GF-D8 (cell line): ENCODE measurements at regions not wholly inside any gene's neighbourhood (a gene's known extent, or its start where the extent isn't known, plus 50 kb on each side); places are given as distances from the start of the nearest gene placed in this dataset.

Experiments used
- DNase-seq: peaks from one replicate; lab custom pipeline; 2025; lab: John Stamatoyannopoulos, UW

DNA sequence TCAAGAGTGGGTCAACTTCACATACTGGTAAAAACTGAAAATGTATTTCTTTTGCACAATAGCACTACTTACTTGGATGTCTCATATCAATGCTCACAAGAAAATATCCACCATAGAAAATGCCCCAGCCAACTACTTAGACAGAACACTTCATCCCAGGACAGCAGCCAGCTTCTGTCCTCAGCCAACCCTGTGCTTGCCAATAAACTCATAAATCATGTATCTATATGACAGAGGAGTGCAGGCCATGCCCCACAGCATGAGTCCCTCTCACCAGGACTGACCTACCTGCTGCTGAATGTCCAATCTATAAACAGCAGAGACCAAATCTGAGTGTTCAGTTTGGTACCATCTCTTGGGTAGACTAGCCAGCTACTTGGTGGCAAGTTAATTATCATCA, 179.3 kb downstream of the OMA1 start:
- DNase-seq, result no peak

DNA sequence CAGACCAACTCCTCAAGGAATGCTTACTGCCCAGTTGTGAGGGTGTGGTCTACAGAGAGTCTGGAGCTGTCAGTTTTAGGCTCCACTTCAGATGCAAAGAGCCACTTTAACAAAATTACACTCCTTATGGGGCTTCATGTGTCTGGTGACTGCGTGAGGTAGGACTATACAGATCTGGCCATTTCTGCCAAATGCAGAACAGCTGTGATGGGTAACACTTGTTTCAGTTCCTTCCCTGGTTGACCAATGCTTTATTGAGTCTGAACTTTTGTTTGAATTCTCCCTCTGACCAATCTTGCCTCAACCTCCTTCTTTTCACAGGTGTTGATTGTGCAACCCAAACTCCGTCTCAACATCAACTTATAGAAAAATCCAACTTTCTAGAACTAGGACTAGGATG, 181.2 kb downstream of the OMA1 start:
- DNase-seq, result no peak

DNA sequence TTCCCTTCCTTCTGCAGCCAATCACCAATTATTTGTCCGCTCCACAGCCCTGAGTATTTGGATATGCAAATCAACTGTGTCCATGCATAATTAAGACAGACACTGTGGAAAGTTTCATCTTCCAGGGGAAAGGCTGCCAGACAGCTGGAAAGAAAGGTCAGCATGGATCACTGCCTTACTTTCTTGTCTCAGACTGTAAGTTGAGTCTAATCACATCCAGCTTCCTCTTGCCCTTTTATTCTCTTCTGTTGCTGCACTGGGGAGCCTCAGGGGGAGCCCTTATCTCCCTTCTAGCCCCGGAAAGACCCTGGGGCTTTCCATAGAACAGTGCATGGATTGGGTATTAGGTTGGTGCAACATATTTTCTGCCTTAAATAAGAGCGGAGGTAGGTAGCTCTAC, 182.9 kb downstream of the OMA1 start:
- DNase-seq, result no peak

DNA sequence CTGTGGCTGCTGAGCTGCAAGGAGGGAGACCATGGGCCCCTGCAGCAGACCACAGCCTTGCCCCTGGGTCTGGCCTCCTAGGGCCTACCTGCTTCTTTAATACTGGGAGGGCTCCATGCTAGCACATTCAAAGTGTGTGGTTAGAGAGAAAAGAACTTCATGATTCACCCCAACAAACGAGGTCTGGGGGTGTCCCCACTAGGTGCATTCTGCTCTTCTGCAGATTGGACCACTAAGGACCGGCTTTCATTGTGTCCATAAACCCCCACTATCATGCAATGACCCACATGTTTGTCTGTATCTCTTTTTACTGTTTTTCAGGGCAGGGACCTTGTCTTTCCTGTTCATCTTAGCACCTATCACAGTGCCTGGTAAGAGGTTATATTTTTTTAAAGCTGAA, 185.4 kb downstream of the OMA1 start:
- DNase-seq, result no peak

DNA sequence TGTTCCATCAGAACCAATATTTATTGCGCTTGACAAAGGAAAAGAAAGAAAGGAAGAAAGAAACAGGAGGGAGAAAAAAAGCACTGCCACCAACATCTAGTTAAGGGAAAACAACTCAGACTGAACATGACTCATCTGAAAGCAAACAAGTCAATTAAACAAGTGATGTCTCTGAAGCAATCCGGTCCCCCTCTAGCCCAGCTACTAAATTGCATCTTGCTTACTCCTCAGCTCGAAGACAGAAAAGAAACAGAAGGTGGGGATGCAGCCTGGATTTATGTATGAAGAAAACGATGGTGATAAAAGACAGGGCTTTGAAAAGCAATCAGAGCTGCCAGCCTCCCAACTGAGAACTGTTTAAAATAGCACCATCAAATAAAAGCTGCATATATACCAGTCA, 188.2 kb downstream of the OMA1 start:
- no peak for DNase-seq

DNA sequence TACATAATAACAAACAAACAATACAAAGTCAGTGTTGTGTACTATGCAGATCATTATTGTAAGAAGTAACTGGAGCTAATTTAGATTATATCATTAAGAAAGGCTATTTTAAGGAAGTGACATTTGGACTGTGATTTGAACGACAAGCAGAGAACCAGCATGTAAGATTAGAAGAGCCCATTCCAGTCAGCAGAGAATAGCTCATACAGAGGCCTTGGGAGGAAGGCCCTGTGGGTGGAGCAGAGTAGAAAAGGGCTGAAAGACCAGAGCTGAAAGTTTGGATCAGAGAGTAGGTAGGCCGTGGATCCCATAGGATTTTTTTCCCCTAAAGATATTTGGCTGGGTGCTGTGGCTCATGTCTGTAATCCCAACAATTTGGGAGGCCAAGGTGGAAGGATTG, 190.1 kb downstream of the OMA1 start:
- DNase-seq, result no peak

DNA sequence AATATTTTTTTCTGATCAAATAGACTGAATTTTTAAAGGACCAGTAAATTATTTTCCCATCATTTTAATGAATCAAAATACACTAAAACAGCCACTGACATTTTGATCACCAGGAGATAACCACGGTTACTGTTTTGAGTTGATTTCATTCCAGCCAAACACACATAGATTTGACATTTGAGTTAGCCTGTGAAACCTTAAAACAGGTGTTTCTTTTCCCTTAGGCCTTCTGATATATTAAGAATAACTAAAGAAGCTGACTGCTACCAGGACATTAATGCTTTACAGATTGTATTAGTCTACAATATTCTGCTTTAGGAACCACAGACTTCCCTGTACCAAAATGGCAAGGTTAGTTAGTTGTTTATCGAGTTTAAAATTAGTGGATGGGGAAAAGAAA, 193.4 kb downstream of the OMA1 start:
- DNase-seq, result no peak

DNA sequence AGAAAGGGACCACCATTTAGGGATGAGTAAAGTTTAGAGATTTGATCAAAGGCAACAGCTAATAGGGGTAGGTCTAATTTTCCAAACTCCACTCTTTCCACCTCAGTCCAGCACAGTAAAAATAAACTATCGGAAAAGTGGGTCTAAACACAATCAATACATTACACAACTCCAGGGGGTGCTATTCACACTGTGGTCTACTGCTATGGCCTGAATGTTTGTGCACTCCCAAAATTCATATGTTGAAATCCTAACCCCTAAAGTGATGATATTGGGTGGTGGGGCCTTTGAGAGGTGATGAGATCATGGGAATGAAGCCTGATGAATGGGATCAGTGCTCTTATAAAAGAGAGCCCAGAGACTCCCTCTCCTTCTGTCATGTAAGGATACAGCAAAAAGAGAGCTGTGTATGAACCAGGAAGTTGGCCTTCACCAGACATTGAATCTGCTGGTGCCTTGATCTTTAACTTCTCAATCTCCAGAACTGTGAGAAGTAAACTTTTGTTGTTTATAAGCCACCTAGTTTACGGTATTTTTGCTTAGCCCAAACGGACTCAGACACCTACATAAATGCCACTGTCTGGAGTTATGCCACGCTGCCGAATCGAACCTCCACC, 193.9 kb downstream of the OMA1 start:
- DNase-seq, result no peak

DNA sequence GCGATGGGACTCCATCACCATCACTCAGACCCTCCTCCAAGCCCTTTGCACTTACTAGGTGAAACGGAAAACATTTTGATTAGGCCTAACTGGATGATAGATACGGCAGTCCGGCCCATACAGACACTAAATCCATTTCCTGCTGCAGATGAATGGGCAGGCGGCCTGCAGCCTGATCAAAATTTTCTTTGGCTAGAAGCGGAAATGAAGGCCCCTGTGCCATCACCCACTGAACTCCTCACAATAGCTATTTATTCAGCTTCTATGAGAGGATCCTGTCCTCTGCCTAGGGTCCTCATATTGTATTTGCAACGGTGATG, 200.5 kb downstream of the OMA1 start:
- no peak for DNase-seq

DNA sequence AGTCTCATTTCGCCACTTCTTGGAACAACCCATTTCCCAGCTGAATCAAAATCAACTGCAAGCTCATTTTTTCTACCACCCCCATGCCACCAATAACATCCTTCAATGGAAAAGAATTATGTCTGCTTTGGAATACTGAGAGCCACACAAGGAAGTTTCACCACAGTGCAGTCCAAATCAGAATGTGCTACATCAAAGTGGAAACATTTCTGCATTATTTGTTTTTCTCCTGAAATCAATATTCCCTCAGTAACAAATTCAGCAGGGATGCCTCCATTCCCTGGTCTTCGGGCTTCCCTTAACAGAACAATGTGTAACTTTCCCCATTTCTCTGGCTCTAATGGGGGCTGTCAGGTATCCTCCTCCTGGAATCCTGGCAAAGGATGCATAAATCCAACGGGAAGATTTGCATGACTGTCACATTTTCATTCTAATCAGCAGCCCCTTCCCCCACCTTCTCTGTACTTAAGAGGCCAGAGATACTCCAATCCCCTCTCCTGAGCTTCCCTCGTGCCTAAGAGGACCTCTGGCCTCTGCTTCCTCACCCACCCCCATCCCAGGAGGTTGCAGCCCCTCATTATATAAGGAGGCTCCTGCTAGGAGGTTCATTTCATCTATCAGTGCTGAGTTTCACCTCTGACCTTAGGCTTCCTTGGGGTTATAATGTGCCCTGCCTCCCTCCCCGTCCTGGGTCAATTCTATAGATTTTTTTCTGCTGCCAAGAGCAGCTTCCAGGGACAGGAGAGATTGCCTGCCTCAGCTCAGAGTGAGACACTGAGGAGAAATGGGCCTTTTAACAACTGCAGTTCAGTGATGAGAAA, 201.1 kb downstream of the OMA1 start:
- no peak for DNase-seq

DNA sequence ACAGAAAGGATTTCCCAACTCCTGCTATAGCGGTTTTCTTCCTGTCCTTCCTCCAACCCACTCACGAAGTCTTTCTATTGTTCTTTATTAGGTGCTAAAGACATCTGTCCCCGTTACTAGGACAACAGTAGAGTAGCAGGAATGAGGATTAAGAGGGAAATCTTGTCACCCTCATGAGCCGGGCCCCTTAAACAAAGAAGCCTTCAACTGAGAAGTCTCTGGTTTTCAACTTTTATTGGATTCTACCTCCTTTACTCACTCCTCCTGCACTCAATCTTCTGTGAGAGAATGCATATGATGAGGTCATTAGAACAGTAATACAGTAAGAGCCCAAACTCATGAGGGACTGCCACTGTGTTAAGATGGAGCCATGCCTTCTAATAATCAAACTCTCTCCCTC, 206.3 kb downstream of the OMA1 start:
- no peak for DNase-seq

DNA sequence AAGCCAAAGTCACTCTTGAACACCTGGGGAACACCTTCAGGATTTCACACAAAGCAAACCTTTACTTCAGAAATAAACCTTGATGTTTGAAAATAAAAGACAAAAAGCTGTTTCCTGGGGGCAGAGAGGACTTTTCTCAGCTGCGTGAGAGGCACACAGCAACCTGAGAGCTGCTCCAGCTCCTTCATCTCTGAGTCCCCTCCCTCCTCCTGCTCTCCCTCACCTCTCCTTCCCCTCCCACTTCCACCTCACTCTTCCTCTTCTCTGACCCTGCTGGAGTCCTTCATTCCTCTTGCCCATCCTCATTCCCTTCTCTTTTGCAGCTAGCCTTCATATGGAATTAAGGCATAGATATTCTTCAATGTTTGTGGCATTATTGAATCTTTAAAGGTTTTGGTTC, 208.4 kb downstream of the OMA1 start:
- DNase-seq, result no peak

DNA sequence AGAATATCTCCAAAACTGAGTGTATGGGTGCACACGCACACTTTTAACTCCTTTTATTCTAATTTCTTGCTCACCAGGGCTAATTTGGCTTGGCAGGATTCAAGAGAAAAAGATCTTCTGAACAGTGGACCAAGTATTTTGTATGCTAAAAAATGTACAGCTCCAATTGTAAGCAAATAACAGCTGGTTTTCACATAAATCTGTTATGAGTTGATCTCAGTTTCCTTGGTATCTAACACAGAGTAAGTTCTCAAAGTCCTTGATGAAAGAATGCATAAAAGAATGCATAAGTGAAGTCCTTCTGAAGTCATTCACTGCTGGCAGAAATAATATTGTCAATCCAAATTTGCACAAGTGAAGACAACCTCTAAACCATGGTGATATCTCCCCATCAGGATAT, 213.0 kb downstream of the OMA1 start:
- no peak for DNase-seq

DNA sequence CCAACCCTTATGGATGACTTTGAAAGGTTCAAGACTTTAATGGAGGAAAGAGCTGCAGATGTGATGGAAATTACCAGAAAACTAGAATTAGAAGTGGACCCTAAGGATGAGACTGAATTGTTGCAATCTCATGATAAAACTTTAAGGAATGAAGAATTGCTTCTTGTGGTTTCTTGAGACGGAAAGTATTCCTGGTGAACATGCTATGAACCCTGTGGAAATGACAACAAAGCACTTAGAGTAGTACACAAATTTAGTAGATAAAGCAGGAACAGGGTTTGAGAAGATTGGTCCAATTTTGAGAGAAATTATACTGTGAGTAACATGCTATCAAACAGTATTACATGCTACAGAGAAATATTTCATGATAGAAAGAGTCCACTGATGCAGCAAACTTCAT, 215.4 kb downstream of the OMA1 start:
- DNase-seq, result no peak

DNA sequence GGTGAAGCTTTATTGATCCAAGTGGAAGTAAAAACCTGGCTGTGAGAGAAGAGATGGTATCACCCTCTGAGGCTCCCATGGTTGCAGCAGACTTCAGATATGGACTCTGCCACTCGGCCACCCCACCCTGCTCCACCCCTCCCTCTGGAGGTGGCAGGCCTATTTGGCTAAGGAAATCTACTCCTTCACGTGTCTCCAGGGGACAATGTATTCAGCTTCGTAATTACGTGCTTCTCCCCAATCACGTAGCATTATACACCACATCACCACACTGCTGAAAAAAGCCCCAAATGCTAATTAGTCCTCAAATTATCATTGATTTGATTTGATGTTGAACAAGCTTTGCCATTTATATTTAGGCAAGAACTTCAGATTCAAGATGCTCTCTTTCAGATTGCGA, 220.7 kb downstream of the OMA1 start:
- DNase-seq, result no peak

DNA sequence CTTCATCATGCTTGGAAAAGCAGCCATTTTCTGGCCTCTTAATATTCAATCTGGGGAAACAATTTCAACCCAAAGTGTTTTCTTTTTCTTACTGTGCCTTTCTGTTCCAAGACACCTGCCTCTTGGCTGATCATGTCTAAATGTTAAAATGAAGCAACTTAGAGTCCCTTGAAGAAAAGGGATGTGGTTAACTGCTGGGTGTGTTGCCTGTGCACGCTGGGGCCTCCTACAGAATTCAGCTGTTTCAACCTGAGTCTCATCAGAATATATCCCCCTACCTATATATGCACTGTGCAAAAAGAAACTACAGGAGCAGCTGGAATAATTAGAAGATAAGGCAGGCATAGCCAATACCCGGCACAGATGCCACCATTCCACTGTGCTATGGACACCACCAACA, 222.0 kb downstream of the OMA1 start:
- peak; percentile 20 for DNase-seq

DNA sequence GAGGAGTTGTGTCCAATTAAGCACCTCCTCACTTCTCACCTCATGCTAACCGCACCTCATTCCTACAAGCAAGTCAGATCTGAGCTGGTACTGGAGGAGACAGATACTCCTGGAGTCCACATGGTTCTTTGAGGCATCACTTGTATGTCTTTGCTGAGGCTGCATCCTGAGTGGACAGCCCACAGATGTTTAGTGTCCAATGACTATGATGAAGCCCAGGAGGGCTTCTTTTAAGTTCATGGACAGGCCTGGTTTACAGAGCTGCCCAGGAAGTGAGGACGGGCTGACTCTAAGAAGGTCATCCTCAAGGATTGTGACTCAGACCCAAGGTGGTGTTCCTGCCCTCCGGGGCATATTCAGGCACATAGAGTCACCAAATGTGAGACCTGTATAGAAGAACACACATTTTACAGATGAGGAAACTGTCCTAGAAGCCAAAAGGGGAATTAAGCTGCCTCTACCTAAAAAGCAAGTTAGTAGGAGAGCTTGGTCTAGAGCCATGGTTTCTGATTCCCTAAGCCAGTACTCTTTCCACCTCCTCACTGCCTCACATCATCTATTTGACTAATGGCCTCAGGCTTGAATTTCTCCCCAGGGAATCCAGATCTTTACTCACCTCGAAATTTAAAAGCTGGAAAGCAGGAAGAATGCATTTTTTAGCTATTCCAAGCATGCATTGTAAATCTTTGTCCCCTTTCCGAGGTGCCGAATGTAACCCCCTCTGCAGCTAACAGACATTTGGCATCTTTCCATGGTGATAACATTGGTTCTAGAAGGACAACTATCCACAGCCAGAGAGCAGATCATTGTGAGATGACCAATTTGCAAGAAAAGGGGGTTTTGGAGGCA, 228.1 kb downstream of the OMA1 start:
- DNase-seq, result no peak

DNA sequence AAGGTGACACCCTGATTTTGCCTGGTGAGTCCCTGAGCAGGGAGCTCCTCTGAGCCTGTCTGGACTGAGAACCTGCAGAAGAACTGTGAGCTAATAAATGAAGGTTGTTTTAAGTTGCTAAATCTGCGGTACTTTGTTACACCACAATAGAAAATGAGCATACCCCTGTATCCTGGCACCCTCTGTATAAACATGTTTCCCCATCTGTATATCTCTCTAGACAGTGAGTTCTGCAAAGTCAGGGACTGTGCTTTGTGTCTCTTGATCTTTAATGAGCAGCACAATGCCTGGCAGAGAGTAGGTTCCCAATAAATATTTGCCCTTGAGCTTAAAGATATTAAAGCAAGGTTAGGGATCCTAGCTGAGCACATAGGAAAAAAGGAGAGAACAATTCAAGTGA, 228.8 kb downstream of the OMA1 start:
- no peak for DNase-seq

DNA sequence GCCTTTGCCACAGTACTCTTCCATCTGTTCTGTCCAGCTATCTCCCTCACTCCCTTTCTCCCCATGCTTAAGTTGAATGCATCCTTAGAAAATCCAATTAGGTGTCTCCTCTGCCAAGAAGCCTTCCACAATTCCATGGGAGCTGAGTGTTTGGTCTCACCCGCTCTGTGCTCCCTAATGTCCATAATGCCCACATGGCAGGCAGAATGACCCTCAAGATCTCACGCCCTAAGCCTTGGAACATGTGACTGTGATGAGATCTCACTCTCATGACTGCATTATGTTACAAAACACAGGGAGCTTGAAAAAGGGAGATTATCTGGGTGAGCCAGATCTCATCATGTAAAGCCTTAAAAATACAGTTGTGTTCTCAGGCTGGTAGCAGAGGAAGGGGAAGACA, 229.4 kb downstream of the OMA1 start:
- DNase-seq, result no peak

DNA sequence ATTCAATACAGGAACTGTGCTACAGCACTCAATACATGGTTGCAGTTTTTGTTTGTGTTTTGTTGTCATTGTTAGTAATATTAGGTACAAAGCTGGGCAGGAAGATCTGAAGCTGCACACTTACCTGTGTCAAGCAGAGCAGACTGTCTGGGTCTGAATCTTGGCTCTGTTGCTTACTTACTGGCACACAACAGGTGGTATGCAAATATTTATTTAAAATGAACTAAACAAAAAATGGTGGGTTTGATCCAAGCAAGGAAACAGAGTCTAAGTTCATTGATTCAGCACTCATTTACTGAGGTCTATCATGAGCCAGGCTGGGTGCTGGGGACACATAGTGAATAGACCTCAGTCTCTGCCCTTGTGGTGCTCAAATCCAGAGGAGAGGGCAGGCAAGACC, 230.4 kb downstream of the OMA1 start:
- no peak for DNase-seq

DNA sequence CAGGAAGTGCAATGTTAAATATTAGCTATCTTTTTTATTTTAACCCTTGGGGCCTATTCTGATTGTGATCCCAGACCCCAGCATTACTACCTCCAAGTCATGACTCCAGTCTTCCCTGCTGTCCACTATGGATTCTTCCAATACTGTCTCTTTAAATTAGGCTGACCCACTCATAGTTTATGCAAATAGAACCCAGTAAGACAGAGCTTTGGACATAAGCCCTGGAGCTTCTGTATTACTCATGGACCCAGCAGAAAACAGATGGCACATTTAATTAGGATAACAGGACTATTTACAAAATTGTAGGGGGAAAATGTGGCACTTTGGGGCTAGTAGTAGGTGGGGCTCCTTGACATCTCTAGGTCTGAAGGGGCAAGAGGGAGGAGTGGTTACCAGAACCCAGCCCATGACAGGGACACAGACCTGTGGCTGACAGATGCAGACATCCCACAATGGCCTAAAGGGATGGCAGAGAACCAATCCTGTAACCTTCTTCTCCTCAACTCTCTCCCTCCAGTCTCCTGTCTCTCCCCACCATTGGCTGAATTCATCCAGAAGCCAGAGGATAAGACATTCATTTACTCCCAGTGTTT, 233.5 kb downstream of the OMA1 start:
- DNase-seq, result no peak

DNA sequence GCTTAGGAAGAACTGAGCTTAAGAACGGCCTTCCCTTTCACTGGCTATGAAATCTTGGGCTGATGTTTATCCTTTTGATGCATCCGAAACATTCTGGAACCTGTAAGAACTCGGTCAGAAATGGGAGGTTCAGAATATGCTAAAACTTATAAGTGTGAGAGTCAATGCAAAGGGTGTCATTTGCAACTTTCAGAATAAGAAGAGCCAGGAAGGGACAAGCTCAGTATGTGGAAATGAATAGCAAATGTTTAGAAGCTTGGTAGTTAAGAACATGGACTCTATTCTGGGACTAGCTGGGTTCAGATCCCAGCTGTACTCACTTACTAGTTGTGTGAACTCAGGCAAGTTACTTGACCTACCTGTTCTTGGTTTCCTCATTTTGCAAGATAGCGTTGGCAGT, 234.1 kb downstream of the OMA1 start:
- no peak for DNase-seq

DNA sequence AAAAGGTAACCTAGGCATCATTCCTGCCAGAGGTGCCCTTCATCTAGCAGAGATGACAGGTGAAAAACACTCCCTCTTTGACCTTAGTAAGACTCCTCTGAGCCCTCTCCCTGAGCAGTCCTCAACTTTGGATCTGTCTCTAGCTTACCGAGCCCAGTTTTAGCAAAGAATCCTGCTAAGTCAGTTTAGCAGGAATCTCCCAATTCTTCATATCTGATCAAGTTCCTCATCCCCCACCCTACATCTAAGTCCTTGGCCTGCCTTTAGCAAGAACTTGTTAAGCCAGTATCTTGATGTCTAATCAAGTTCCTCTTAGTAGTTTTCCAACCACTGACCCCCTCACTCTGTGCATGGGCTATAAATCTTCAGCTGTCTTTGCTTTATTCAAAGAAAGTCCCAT, 235.6 kb downstream of the OMA1 start:
- no peak for DNase-seq
